ENCODE measurements at regions not wholly inside any gene's neighbourhood (a gene's known extent, or its start where the extent isn't known, plus 50 kb on each side); places are given as distances from the start of the nearest gene placed in this dataset.
"Not testable (repeated sequence)": the region's sequence is repeated elsewhere in the genome, so short reads cannot be mapped to it uniquely, and the experiment has no call there.

- DNase-seq = no peak
Observed at GRCh38 chrX:47776292-47777006, 60.3 kb upstream of the ZNF81 start.

GRCh38 chrX:47772764-47773163 lies 63.9 kb upstream of the ZNF81 start:
- no peak for DNase-seq

- DNase-seq = no peak
Observed at GRCh38 chrX:47771473-47771872, 65.2 kb upstream of the ZNF81 start.

GRCh38 chrX:47762826-47763225 lies 73.9 kb upstream of the ZNF81 start:
- DNase-seq = not testable (repeated sequence)

- DNase-seq = no peak
Observed at GRCh38 chrX:47752685-47753084, 84.0 kb upstream of the ZNF81 start.

- DNase-seq = peak; percentile 31
Observed at GRCh38 chrX:47751670-47752069, 85.0 kb upstream of the ZNF81 start.

- no peak for DNase-seq
Observed at GRCh38 chrX:47749185-47749967, 87.3 kb upstream of the ZNF81 start.

GRCh38 chrX:47748576-47748975 lies 88.1 kb upstream of the ZNF81 start:
- no peak for DNase-seq

- no peak for DNase-seq
Observed at GRCh38 chrX:47746446-47746845, 87.5 kb upstream of the UXT start.

- DNase-seq = no peak
Observed at GRCh38 chrX:47745416-47745815, 86.4 kb upstream of the UXT start.

GRCh38 chrX:47743504-47743903 lies 84.5 kb upstream of the UXT start:
- no peak for DNase-seq

- not testable (repeated sequence) for DNase-seq
Observed at GRCh38 chrX:47738870-47739269, 79.9 kb upstream of the UXT start.

- DNase-seq = peak; percentile 8
Observed at GRCh38 chrX:47723689-47724088, 64.7 kb upstream of the UXT start.

- no peak for DNase-seq
Observed at GRCh38 chrX:47723083-47723482, 64.1 kb upstream of the UXT start.

GRCh38 chrX:47722260-47722659 lies 63.3 kb upstream of the UXT start:
- DNase-seq = no peak

GRCh38 chrX:47715078-47715477 lies 56.1 kb upstream of the UXT start:
- DNase-seq = not testable (repeated sequence)

GRCh38 chrX:47712675-47713074 lies 53.7 kb upstream of the UXT start:
- DNase-seq = not testable (repeated sequence)

GRCh38 chrX:47710252-47710651 lies 51.3 kb upstream of the UXT start:
- no peak for DNase-seq
